DMS 273 (cell line): ENCODE measurements at regions not wholly inside any gene's neighbourhood (a gene's known extent, or its start where the extent isn't known, plus 50 kb on each side); places are given as distances from the start of the nearest gene placed in this dataset.

ENCODE experiments used
- DNase-seq: peaks from one replicate; lab custom pipeline; 2025; ENCODE audit not compliant: unreplicated experiment; lab: John Stamatoyannopoulos, UW

- no peak for DNase-seq
Measured at GRCh38 chr2:41527525-41528323, 520.1 kb upstream of the PKDCC start.

GRCh38 chr2:41535575-41535974 is 512.2 kb upstream of the PKDCC start:
- DNase-seq: no peak

GRCh38 chr2:41540272-41540998 is 507.4 kb upstream of the PKDCC start:
- no peak for DNase-seq

GRCh38 chr2:41543726-41544125 is 504.1 kb upstream of the PKDCC start:
- DNase-seq: no peak

GRCh38 chr2:41544709-41545108 is 503.1 kb upstream of the PKDCC start:
- DNase-seq: no peak

GRCh38 chr2:41546031-41546430 is 501.8 kb upstream of the PKDCC start:
- DNase-seq: no peak

- DNase-seq: no peak
Measured at GRCh38 chr2:41568648-41569047, 479.2 kb upstream of the PKDCC start.

- DNase-seq: no peak
Measured at GRCh38 chr2:41572154-41572553, 475.7 kb upstream of the PKDCC start.

GRCh38 chr2:41576423-41576822 is 471.4 kb upstream of the PKDCC start:
- DNase-seq: no peak

GRCh38 chr2:41579806-41580205 is 468.0 kb upstream of the PKDCC start:
- DNase-seq: no peak

GRCh38 chr2:41580806-41581205 is 467.0 kb upstream of the PKDCC start:
- no peak for DNase-seq

GRCh38 chr2:41595240-41595639 is 452.6 kb upstream of the PKDCC start:
- DNase-seq: no peak

- DNase-seq: no peak
Measured at GRCh38 chr2:41597680-41598079, 450.1 kb upstream of the PKDCC start.

GRCh38 chr2:41598161-41598894 is 449.5 kb upstream of the PKDCC start:
- no peak for DNase-seq

- no peak for DNase-seq
Measured at GRCh38 chr2:41600460-41600859, 447.4 kb upstream of the PKDCC start.

GRCh38 chr2:41602341-41602740 is 445.5 kb upstream of the PKDCC start:
- no peak for DNase-seq

- DNase-seq: no peak
Measured at GRCh38 chr2:41605311-41605710, 442.5 kb upstream of the PKDCC start.

GRCh38 chr2:41605914-41606313 is 441.9 kb upstream of the PKDCC start:
- DNase-seq: no peak

GRCh38 chr2:41610501-41611190 is 437.2 kb upstream of the PKDCC start:
- DNase-seq: peak; percentile 25

GRCh38 chr2:41618754-41619153 is 429.1 kb upstream of the PKDCC start:
- no peak for DNase-seq

GRCh38 chr2:41621095-41621494 is 426.7 kb upstream of the PKDCC start:
- no peak for DNase-seq
